GM19467 (cell line): ENCODE measurements at regions not wholly inside any gene's neighbourhood (a gene's known extent, or its start where the extent isn't known, plus 50 kb on each side); places are given as distances from the start of the nearest gene placed in this dataset.
"Not testable (repeated sequence)": the region's sequence is repeated elsewhere in the genome, so short reads cannot be mapped to it uniquely, and the experiment has no call there.

Source experiments
- ATAC-seq: cut with Tn5 transposase; IDR thresholded peaks from one replicate; pipeline ENCODE4 v1.9.1; 2021; ENCODE audit warnings: mild to moderate bottlenecking, moderate library complexity; ENCODE audit not compliant: unreplicated experiment

DNA sequence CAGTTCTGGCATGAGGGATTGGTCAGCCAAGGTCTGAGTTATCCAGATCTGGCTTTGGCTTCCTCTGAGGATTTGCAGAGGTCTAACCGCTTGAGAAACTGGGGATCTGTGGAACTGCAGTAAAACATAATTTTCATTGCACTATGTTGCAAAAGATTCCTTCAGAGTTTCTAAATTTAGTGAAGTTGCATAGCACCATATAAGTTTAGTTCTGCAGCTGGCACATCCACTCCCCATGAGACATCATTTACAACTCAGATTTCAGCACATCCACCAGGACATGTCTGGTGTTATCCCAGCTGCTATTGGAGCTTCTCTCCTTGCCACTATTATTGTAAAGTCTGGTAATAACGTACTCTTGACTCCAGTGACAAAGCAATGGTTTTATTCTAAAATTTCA, 181.5 kb downstream of the CWF19L2 start:
- ATAC-seq: no peak

- ATAC-seq: no peak
These were observed 182.0 kb downstream of the CWF19L2 start for GRCh38 chr11:107275632-107276031.

GRCh38 chr11:107274138-107274537, 183.5 kb downstream of the CWF19L2 start:
- no peak for ATAC-seq

- no peak for ATAC-seq
These were observed 185.1 kb downstream of the CWF19L2 start for GRCh38 chr11:107272561-107272960.

DNA sequence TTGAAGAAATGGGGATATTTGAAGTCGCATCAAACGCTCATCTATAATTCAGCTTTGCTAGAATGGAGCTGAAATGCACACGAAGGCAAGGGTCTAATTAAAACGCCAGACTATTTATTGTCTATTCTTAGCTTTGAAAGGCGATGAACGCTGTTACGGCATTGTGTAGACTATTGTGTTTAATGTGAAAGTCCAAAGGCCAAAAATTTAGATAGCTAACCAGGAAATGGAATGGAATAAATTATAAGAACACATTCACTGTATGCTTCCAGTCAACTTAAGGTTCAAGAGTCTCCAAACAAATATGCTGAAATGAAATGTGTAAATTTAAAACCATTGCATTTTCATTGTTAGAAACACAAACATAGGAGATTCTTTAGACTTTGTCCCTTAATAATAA, 186.2 kb downstream of the CWF19L2 start:
- no peak for ATAC-seq

DNA sequence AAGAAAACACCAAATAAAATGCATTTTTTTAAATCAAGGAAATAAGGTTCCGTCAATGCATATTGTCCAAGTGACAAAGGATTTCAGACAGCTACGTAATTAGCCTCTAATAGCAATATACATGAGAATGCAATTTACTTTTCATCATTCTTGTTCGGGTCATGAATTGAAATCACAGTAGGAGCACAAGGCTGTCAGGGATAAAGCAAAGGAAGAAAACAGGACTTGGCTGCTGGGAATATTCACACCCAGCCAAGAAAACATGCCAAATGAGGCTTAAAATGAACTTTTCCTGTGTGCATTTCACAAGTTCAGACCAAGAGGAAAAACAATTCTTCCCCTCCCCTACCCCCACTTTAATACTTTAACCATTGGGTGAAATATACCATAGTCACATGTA, 188.6 kb downstream of the CWF19L2 start:
- no peak for ATAC-seq

DNA sequence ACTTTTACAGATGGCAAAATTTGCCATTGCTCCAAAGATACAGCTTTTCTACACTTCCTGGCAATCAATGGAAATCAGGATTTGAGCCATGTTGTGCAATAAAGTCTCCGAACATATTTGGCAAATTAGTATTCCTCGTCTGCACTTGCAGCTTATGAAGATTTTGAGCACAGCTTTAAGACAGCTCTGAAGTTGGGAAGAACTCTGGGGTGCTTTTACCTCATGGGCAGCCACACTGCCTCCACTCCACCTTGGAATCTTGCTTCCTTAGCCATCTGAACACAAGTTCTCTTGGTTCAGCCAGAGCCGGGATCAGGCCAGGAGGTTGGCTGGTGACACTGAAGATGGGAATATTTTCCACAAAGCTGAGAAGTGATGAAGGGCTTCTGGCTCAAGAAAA, 191.2 kb downstream of the CWF19L2 start:
- no peak for ATAC-seq

DNA sequence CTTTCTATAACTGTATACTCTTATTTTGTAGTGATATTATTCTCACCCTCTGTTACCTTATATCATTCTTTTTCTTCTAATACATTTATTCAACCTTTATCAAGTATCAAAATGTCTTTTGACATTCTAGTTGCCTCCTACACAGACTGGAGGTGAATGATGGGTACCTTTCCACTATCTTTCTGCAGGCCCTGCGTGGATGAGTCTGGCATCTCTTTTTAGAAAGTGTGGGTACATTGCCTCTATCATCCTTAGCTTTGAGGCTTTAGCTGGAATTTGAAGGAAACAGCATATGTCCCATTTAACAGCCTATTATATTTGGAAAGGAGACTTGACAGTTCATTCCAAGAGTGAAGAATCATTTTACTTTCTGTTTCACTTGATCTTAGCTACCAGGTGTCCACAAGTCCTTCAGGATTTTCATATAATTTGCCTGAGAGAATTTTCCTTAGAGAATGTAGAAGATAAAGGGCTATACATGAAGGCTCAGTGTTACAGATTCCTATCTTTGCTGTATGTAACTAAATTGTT, 192.0 kb downstream of the CWF19L2 start:
- no peak for ATAC-seq

GRCh38 chr11:107263844-107264563, 193.6 kb downstream of the CWF19L2 start:
- no peak for ATAC-seq

DNA sequence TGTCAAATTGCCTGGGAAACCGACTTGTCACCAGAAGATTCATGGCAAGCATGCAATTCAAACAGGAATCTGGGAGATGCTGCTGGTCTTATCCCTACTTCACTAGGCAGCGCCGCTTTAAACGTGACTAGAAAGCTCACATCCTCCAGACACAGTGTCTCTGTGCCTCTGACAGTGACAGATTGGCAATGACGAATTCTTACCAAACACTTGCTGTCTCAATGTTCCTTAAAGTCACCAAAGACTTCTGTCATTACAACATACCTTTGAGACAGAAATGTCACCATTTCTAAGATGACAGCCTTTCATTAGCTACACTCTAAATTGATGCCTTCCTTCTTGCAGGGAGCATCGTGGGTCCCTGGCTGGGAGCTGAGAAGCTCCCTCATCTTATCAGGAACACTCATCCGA, 197.8 kb downstream of the CWF19L2 start:
- ATAC-seq: no peak

DNA sequence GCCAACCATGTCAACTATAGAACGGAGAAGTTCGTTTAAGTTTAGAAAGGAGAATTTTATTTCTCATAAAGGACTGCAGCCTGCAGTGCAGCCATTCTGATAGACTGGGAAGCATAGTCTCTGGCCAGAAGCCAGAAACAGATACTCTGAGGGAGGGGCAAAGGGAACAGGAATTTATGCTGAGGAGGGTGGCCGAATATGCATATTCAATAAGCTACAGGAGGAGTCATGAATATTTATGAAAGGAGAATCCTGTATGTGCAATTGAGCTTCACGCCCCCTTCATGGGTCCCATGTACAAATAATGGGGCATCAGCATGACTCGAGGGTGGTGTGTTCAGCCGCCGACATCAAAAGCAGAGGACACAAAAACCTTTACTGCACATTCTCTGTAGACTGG, 199.9 kb downstream of the CWF19L2 start:
- ATAC-seq: no peak

DNA sequence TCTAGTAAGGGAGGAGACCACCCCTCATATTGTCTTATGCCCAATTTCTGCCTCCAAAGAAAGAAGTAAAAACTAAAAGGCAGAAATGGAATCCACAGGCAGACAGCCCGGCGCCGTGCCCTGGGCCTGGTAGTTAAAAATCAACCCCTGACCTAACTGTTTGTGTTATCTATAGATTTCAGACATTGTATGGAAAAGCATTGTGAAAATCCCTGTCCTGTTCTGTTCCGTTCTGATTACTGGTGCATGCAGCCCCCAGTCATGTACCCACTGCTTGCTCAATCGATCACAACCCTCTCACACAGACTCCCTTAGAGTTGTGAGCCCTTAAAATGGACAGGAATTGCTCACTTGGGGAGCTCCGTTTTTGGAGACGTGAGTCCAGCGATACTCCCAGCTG, 204.0 kb downstream of the CWF19L2 start:
- ATAC-seq: not testable (repeated sequence)

- peak; percentile 89 for ATAC-seq
These were observed 205.0 kb downstream of the CWF19L2 start for GRCh38 chr11:107252429-107253161.

- ATAC-seq: no peak
These were observed 206.3 kb downstream of the CWF19L2 start for GRCh38 chr11:107251298-107251697.

DNA sequence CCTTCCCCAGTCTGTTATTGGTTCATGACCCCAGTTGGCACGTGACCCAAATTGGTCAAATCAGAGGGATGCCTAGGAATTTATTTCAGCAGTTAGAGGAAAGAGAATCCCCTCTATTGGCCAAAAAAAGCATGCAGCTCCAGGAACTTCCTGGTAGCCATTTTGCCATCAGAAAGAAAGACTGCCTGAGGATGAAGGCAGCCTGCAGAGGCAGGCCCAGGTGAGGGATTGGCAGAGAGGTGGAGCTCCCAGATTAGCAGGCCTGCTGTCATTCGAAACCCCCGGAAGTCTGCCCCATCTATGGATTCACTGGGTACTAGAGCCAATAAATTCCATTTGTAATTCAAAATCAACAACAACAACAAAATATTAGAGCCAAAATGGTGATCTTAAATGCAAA, 207.6 kb downstream of the CWF19L2 start:
- no peak for ATAC-seq

GRCh38 chr11:107249054-107249453, 208.6 kb downstream of the CWF19L2 start:
- no peak for ATAC-seq

- ATAC-seq: no peak
These were observed 210.3 kb downstream of the CWF19L2 start for GRCh38 chr11:107247167-107247861.

DNA sequence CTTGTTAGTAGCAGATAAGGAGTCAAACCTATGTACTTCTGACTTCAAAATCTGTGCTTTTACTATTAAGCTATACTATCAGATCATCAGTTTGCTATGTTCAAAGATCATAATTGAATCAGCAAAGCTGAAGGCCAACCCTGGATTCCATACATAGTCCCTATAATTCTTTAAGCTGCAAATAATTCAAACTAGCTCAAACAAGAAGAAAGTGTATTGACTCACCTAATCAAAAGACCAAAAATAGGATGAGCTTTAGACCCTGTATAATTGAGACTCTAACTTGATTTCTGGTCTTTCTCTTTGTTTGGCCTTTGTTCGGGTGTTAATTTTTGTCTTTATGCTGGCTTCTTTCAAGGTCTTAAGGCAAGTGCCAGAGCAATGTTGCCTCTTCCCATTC, 213.7 kb downstream of the CWF19L2 start:
- ATAC-seq: no peak

- ATAC-seq: no peak
These were observed 214.2 kb upstream of the GUCY1A2 start for GRCh38 chr11:107232451-107232850.

DNA sequence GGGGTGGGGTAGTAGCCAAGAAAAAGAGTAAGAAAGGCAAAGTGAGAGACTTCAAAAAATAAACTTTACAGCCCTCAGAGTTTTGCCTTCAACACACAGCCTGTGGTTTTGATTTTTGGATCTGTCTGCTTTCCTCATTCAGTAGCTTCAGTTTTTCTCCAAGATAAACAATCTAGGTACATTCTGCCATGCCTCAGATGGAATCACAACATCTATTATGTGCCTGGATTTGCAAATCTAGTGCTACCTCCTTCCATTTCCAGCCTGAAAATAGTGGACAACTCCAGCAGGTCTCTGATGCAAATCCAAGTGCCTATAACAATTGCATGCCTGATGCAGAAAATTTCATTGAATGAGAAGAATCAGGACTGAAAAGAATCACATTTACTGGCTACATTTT, 206.6 kb upstream of the GUCY1A2 start:
- no peak for ATAC-seq

DNA sequence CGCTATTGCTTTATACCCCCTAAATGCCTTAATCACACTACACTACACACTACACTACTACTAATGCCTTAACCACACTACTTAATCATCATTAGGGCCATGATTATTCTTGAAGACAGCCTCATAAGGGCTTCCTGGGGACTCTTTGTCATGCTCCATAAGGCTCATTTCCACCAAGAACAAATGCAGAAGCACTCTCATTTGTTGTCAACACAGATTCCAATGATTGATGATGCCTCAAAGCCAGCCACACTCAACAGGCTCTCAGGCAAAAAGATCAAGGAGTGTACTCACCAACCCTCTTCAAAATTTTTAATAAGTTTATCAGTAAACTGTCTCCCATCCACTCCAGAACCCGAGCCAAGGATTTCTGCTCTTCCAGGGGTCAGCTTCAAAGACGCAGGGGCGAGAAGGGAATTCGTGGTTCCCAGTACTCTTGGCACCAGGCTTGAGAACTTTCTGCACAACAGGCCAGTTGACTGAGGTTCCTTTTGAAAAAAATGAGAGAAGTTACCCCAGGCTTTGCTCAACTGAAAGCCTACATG, 204.7 kb upstream of the GUCY1A2 start:
- no peak for ATAC-seq
